ENCODE measurements at regions not wholly inside any gene's neighbourhood (a gene's known extent, or its start where the extent isn't known, plus 50 kb on each side); places are given as distances from the start of the nearest gene placed in this dataset.

- Histone ChIP-seq H3K36me3 (no peaks in the 10 kb centered on the region), H3K4me1 (no peaks in the 10 kb centered on the region), H3K27me3 (no peaks in the 10 kb centered on the region), H3K27ac (no peak overlapping the region), H3K4me3 (no peak overlapping the region), H3K9me3 (no peaks in the 10 kb centered on the region)
- no peak for TF ChIP-seq CTCF (IDR thresholded peaks at IDR 0.05)
- TF ChIP-seq POLR2A (IDR thresholded peaks at IDR 0.05), result no peak
- DNase-seq, result no peak
Measured at GRCh38 chr1:221557013-221557412, 184.9 kb downstream of the DUSP10 start.

GRCh38 chr1:221558396-221558795 lies 183.5 kb downstream of the DUSP10 start:
- no peaks in the 10 kb centered on the region for H3K4me1 ChIP-seq
- no peak overlapping the region for H3K4me3 ChIP-seq
- no peaks in the 10 kb centered on the region for H3K9me3 ChIP-seq
- H3K27ac ChIP-seq, result no peak overlapping the region
- DNase-seq, result no peak
- no peaks in the 10 kb centered on the region for H3K36me3 ChIP-seq
- TF ChIP-seq CTCF (IDR thresholded peaks at IDR 0.05) (no peak), POLR2A (IDR thresholded peaks at IDR 0.05) (no peak)
- H3K27me3 ChIP-seq, result no peaks in the 10 kb centered on the region

GRCh38 chr1:221559911-221560310 lies 182.0 kb downstream of the DUSP10 start:
- Histone ChIP-seq H3K9me3 (no peaks in the 10 kb centered on the region), H3K27ac (no peak overlapping the region), H3K27me3 (no peaks in the 10 kb centered on the region), H3K36me3 (no peaks in the 10 kb centered on the region), H3K4me3 (no peak overlapping the region), H3K4me1 (no peaks in the 10 kb centered on the region)
- DNase-seq, result no peak
- no peak for TF ChIP-seq POLR2A (IDR thresholded peaks at IDR 0.05)
- TF ChIP-seq CTCF (IDR thresholded peaks at IDR 0.05), result no peak

GRCh38 chr1:221562542-221563475 lies 179.1 kb downstream of the DUSP10 start:
- Histone ChIP-seq H3K4me1 (no peaks in the 10 kb centered on the region), H3K4me3 (no peak overlapping the region), H3K36me3 (no peaks in the 10 kb centered on the region), H3K9me3 (no peaks in the 10 kb centered on the region), H3K27ac (no peak overlapping the region), H3K27me3 (no peaks in the 10 kb centered on the region)
- TF ChIP-seq CTCF (IDR thresholded peaks at IDR 0.05), result no peak
- no peak for TF ChIP-seq POLR2A (IDR thresholded peaks at IDR 0.05)
- no peak for DNase-seq

- H3K9me3 ChIP-seq, result no peaks in the 10 kb centered on the region
- no peak overlapping the region for H3K27ac ChIP-seq
- DNase-seq, result no peak
- no peaks in the 10 kb centered on the region for H3K4me1 ChIP-seq
- no peak overlapping the region for H3K4me3 ChIP-seq
- no peaks in the 10 kb centered on the region for H3K36me3 ChIP-seq
- TF ChIP-seq CTCF (IDR thresholded peaks at IDR 0.05) (no peak), POLR2A (IDR thresholded peaks at IDR 0.05) (no peak)
- H3K27me3 ChIP-seq, result no peaks in the 10 kb centered on the region
Measured at GRCh38 chr1:221563476-221563921, 178.4 kb downstream of the DUSP10 start.

All from Peyer's patch (tissue), 4 donors.